Transverse colon (tissue), 4 donors: ENCODE measurements at regions not wholly inside any gene's neighbourhood (a gene's known extent, or its start where the extent isn't known, plus 50 kb on each side); places are given as distances from the start of the nearest gene placed in this dataset.
"Not testable (repeated sequence)": the region's sequence is repeated elsewhere in the genome, so short reads cannot be mapped to it uniquely, and the experiment has no call there.

Experiments
- CTCF ChIP-seq, 5 experiments: fragments of 200-600 bp in 3 of 5; fragments of 450-650 bp in 2 of 5; sonication (generic) in 3 of 5; IDR thresholded peaks; 1 replicate in 2 of 5; 2 replicates in 3 of 5; pipeline ENCODE4 v1.5.1; 2016 to 2017; ENCODE audit warnings: antibody characterized with exemption in 5 of 5, inconsistent platforms in 3 of 5, mild to moderate bottlenecking in 2 of 5, moderate library complexity in 1 of 5
- EP300 ChIP-seq: sonication (generic); formaldehyde crosslinking; IDR thresholded peaks from one replicate; pipeline ENCODE4 v1.6.1; 2017; ENCODE audit warnings: antibody characterized with exemption, low read depth
- POLR2A ChIP-seq: fragments of 450-650 bp; IDR thresholded peaks from one replicate; pipeline ENCODE4 v1.6.1; 2016; ENCODE audit warnings: antibody characterized with exemption, mild to moderate bottlenecking, moderate library complexity
- POLR2AphosphoS5 ChIP-seq, 3 donors: sonication (generic); formaldehyde crosslinking; IDR thresholded peaks; one replicate each; pipeline ENCODE4 v1.6.1; 2016; ENCODE audit warnings: antibody characterized with exemption in 3 of 3

DNA sequence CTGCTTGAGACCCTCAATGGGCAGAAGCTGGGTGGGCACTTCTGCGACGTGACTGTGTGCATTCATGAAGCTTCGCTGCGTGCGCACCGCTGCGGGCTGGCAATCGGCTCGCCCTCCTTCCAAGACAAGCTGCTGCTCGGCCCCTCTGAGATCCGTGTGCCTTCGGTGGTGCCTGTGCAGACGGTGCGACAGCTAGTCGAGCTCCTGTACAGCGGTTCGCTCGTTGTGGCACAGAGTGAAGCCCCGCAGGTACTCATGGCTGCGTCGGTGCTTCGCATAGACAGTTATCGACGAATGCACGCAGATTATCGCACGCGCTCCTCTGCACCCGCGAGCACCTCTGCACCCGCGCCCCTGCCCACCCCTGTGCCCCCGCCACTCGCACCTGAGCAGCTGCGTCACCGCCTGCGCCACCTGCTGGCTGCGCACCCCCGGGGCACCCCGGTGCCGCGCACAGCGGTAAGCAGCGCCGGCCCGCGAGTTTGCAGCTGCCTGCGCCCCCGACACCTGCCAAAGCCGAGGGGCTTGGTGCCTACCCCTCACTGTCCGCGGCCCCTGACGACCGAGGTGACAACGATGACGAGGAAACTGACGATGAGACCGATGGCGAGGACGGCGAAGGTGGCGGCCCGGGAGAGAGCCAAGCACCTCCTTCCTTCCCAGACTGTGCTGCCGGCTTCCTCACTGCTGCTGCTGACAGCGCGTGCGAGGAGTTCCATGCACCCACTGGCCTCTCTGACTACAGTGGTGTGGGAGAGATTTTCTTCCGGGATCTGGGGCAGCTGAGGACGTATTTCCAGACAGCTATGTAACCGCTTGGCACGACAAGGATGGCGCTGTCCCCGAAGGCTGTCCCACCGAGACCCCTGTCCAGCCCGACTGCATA is 89.2 kb downstream of the LIMS4 start:
- not testable (repeated sequence) for TF ChIP-seq CTCF (IDR thresholded peaks at IDR 0.05); POLR2A; EP300; POLR2AphosphoS5 (IDR thresholded peaks at IDR 0.05)
